HepG2 (cell line): ENCODE measurements at regions not wholly inside any gene's neighbourhood (a gene's known extent, or its start where the extent isn't known, plus 50 kb on each side); places are given as distances from the start of the nearest gene placed in this dataset.

ENCODE experiments used
- GRHL1 ChIP-seq: sonication (generic); formaldehyde crosslinking; conservative IDR thresholded peaks from 2 replicates; pipeline ENCODE4 v1.8.0; 2022; ENCODE audit warnings: missing genetic modification reagents
- HNRNPL ChIP-seq: fragments of 200-400 bp; formaldehyde crosslinking; IDR thresholded peaks from 2 replicates; pipeline ENCODE4 v1.6.1; 2017; ENCODE audit warnings: mild to moderate bottlenecking, low read depth, low read length
- NONO ChIP-seq, 2 experiments: fragments of 450-650 bp in 1 of 2; sonication (generic) in 1 of 2; formaldehyde crosslinking in 1 of 2; IDR thresholded peaks in 1 of 2; conservative IDR thresholded peaks in 1 of 2; 2 replicates each; pipeline versions ENCODE4 v1.6.1 to v1.8.0; 2017 to 2022; ENCODE audit warnings: mild to moderate bottlenecking in 1 of 2, missing genetic modification reagents in 1 of 2, moderate library complexity in 1 of 2
- PHF8 ChIP-seq: sonication (generic); formaldehyde crosslinking; IDR thresholded peaks from 2 replicates; pipeline ENCODE4 v1.5.0; 2020; ENCODE audit warnings: missing genetic modification reagents
- SP4 ChIP-seq: sonication (generic); formaldehyde crosslinking; IDR thresholded peaks from 2 replicates; pipeline ENCODE4 v1.8.1; 2023; ENCODE audit warnings: mild to moderate bottlenecking, missing genetic modification reagents
- SRSF1 ChIP-seq: fragments of 200-400 bp; formaldehyde crosslinking; optimal IDR thresholded peaks from 2 replicates; pipeline ENCODE3; 2017; ENCODE audit warnings: mild to moderate bottlenecking, low read depth, low read length, moderate library complexity
- ZMAT5 ChIP-seq: sonication (generic); formaldehyde crosslinking; IDR thresholded peaks from 2 replicates; pipeline ENCODE4 v1.5.0; 2020; ENCODE audit warnings: mild to moderate bottlenecking, low read depth, missing genetic modification reagents, borderline replicate concordance
- ZMYM2 ChIP-seq: sonication (generic); formaldehyde crosslinking; IDR thresholded peaks from 2 replicates; pipeline ENCODE4 v1.8.0; 2022; ENCODE audit warnings: mild to moderate bottlenecking, missing genetic modification reagents
- ZNF101 ChIP-seq: sonication (generic); formaldehyde crosslinking; IDR thresholded peaks from 2 replicates; pipeline ENCODE4 v1.4.0; 2020; ENCODE audit warnings: mild to moderate bottlenecking, low read depth, missing genetic modification reagents, borderline replicate concordance
- ZNF639 ChIP-seq: conservative IDR thresholded peaks from 2 replicates; pipeline ENCODE4 v1.6.1; 2018; ENCODE audit warnings: missing genetic modification reagents
- ZNF737 ChIP-seq: sonication (generic); formaldehyde crosslinking; IDR thresholded peaks from 2 replicates; pipeline ENCODE4 v1.5.0; 2020; ENCODE audit warnings: missing genetic modification reagents, mild to moderate bottlenecking, borderline replicate concordance
- ZSCAN12 ChIP-seq: sonication (generic); formaldehyde crosslinking; IDR thresholded peaks from 2 replicates; pipeline ENCODE4 v1.9.0; 2021; ENCODE audit warnings: mild to moderate bottlenecking, missing genetic modification reagents

GRCh38 chrX:124605511-124605910, 259.1 kb downstream of the SH2D1A start:
- TF ChIP-seq SRSF1 (no peak), GRHL1 (CRISPR knock-in tag) (no peak), HNRNPL (no peak), ZNF101 (no peak), PHF8 (CRISPR knock-in tag) (no peak), ZMYM2 (no peak), SP4 (CRISPR knock-in tag) (no peak), ZSCAN12 (no peak), ZMAT5 (CRISPR knock-in tag) (no peak), NONO (IDR thresholded peaks at IDR 0.05) (no peak), NONO (CRISPR knock-in tag; conservative IDR thresholded peaks at IDR 0.05) (no peak), ZNF737 (CRISPR knock-in tag) (no peak), ZNF639 (CRISPR knock-in tag) (no peak)
